HEK293 (cell line): ENCODE measurements at regions not wholly inside any gene's neighbourhood (a gene's known extent, or its start where the extent isn't known, plus 50 kb on each side); places are given as distances from the start of the nearest gene placed in this dataset.

Experiments
- CTCF ChIA-PET: fragments of 350-600 bp; formaldehyde crosslinking; extraction: SDS; loops from one replicate; lab custom pipeline; 2021; ENCODE audit warnings: antibody characterized with exemption; lab: Yijun Ruan, JAX
- POLR2A ChIA-PET: fragments of 300-600 bp; formaldehyde crosslinking; extraction: SDS; loops from one replicate; lab custom pipeline; 2020; ENCODE audit warnings: antibody characterized with exemption, inconsistent platforms; lab: Yijun Ruan, JAX
- H3K27ac ChIP-seq: fragments of 200-500 bp; sonication (Bioruptor generic); 2 replicates; pipeline ENCODE4 v1.5.1; 2014; ENCODE audit warnings: low read depth, low read length, control low read depth, inconsistent platforms; ENCODE audit errors: extremely low read depth
- H3K36me3 ChIP-seq, 2 experiments: fragments of 200-500 bp in 1 of 2; sonication (Bioruptor generic) in 1 of 2; 1 replicate in 1 of 2; 2 replicates in 1 of 2; pipeline ENCODE4 v1.5.1; 2014 to 2017; ENCODE audit warnings: inconsistent platforms in 2 of 2, low read length in 2 of 2; ENCODE audit not compliant: control insufficient read depth in 2 of 2, insufficient read depth in 1 of 2
- H3K4me1 ChIP-seq: fragments of 200-500 bp; sonication (Bioruptor generic); 2 replicates; pipeline ENCODE4 v1.5.1; 2014; ENCODE audit warnings: mild to moderate bottlenecking, low read length, inconsistent platforms; ENCODE audit not compliant: control insufficient read depth, insufficient read depth
- H3K4me3 ChIP-seq: 2 replicates; pipeline ENCODE4 v1.5.1; 2011; ENCODE audit warnings: low read depth, mild to moderate bottlenecking, control low read depth, low read length, moderate library complexity
- H3K9me3 ChIP-seq: fragments of 200-500 bp; sonication (Bioruptor generic); 2 replicates; pipeline ENCODE4 v1.5.1; 2014; ENCODE audit warnings: low read depth, low read length, inconsistent platforms; ENCODE audit not compliant: control insufficient read depth, insufficient read depth
- BCL11A ChIP-seq: fragments of 450-650 bp; formaldehyde crosslinking; IDR thresholded peaks from 2 replicates; pipeline ENCODE4 v1.5.1; 2016; ENCODE audit warnings: low read depth, missing biosample characterization, missing genetic modification characterization
- GLIS2 ChIP-seq: fragments of 450-650 bp; formaldehyde crosslinking; IDR thresholded peaks from 2 replicates; pipeline ENCODE4 v1.5.1; 2016; ENCODE audit warnings: missing biosample characterization, missing genetic modification characterization
- HOXC10 ChIP-seq: sonication (generic); formaldehyde crosslinking; IDR thresholded peaks from 2 replicates; pipeline ENCODE4 v1.8.1; 2023; ENCODE audit warnings: mild to moderate bottlenecking, missing genetic modification reagents
- MZF1 ChIP-seq: fragments of 450-650 bp; formaldehyde crosslinking; IDR thresholded peaks from 2 replicates; pipeline ENCODE4 v1.5.1; 2017; ENCODE audit warnings: missing biosample characterization, missing genetic modification characterization, borderline replicate concordance
- PATZ1 ChIP-seq: fragments of 450-650 bp; formaldehyde crosslinking; IDR thresholded peaks from 2 replicates; pipeline ENCODE4 v1.5.1; 2016; ENCODE audit warnings: missing biosample characterization, missing genetic modification characterization
- PRDM6 ChIP-seq: fragments of 450-650 bp; formaldehyde crosslinking; IDR thresholded peaks from 2 replicates; pipeline ENCODE4 v1.5.1; 2017; ENCODE audit warnings: missing biosample characterization, missing genetic modification characterization
- REST ChIP-seq: fragments of 450-650 bp; formaldehyde crosslinking; IDR thresholded peaks from 2 replicates; pipeline ENCODE4 v1.5.1; 2016; ENCODE audit warnings: missing biosample characterization, missing genetic modification characterization
- SALL2 ChIP-seq: fragments of 450-650 bp; formaldehyde crosslinking; IDR thresholded peaks from 2 replicates; pipeline ENCODE4 v1.5.0; 2017; ENCODE audit warnings: missing biosample characterization, mild to moderate bottlenecking, missing genetic modification characterization, borderline replicate concordance
- ZBTB44 ChIP-seq: fragments of 450-650 bp; IDR thresholded peaks from 2 replicates; pipeline ENCODE4 v1.5.1; 2018; ENCODE audit warnings: missing biosample characterization, mild to moderate bottlenecking, missing genetic modification characterization
- ZBTB48 ChIP-seq: fragments of 450-650 bp; formaldehyde crosslinking; IDR thresholded peaks from 2 replicates; pipeline ENCODE4 v1.5.1; 2016; ENCODE audit warnings: missing biosample characterization, missing genetic modification characterization
- ZFHX2 ChIP-seq: fragments of 450-650 bp; formaldehyde crosslinking; conservative IDR thresholded peaks from 2 replicates; pipeline ENCODE4 v1.5.1; 2016; ENCODE audit warnings: missing biosample characterization, missing genetic modification characterization
- ZFP41 ChIP-seq: fragments of 450-650 bp; formaldehyde crosslinking; IDR thresholded peaks from 2 replicates; pipeline ENCODE4 v1.5.1; 2016; ENCODE audit warnings: missing biosample characterization, missing genetic modification characterization, borderline replicate concordance
- ZFP69B ChIP-seq: fragments of 450-650 bp; formaldehyde crosslinking; IDR thresholded peaks from 2 replicates; pipeline ENCODE4 v1.5.1; 2016; ENCODE audit warnings: missing biosample characterization, missing genetic modification characterization
- ZNF121 ChIP-seq: fragments of 450-650 bp; formaldehyde crosslinking; IDR thresholded peaks from 2 replicates; pipeline ENCODE4 v1.5.1; 2016; ENCODE audit warnings: missing biosample characterization, missing genetic modification characterization
- ZNF202 ChIP-seq: fragments of 450-650 bp; formaldehyde crosslinking; IDR thresholded peaks from 2 replicates; pipeline ENCODE4 v1.5.1; 2016; ENCODE audit warnings: missing biosample characterization, missing genetic modification characterization, borderline replicate concordance
- ZNF239 ChIP-seq: fragments of 450-650 bp; formaldehyde crosslinking; IDR thresholded peaks from 2 replicates; pipeline ENCODE4 v1.5.1; 2016; ENCODE audit warnings: missing biosample characterization, missing genetic modification characterization
- ZNF24 ChIP-seq: fragments of 450-650 bp; formaldehyde crosslinking; IDR thresholded peaks from 2 replicates; pipeline ENCODE4 v1.5.1; 2016; ENCODE audit warnings: missing biosample characterization, missing genetic modification characterization
- ZNF26 ChIP-seq: fragments of 450-650 bp; formaldehyde crosslinking; IDR thresholded peaks from 2 replicates; pipeline ENCODE4 v1.5.1; 2016; ENCODE audit warnings: missing biosample characterization, missing genetic modification characterization
- ZNF350 ChIP-seq: fragments of 450-650 bp; formaldehyde crosslinking; IDR thresholded peaks from 2 replicates; pipeline ENCODE4 v1.5.0; 2017; ENCODE audit warnings: missing biosample characterization, mild to moderate bottlenecking, missing genetic modification characterization
- ZNF394 ChIP-seq: fragments of 450-650 bp; formaldehyde crosslinking; IDR thresholded peaks from 2 replicates; pipeline ENCODE4 v1.5.1; 2016; ENCODE audit warnings: missing biosample characterization, missing genetic modification characterization, mild to moderate bottlenecking, moderate library complexity, borderline replicate concordance
- ZNF488 ChIP-seq: fragments of 450-650 bp; formaldehyde crosslinking; IDR thresholded peaks from 2 replicates; pipeline ENCODE4 v1.5.1; 2016; ENCODE audit warnings: missing biosample characterization, missing genetic modification characterization

- Histone ChIP-seq H3K9me3 (no peaks in the 10 kb centered on the region), H3K4me3 (no peak overlapping the region), H3K27ac (no peak overlapping the region), H3K4me1 (no peaks in the 10 kb centered on the region), H3K36me3 (no peaks in the 10 kb centered on the region)
- ChIA-PET CTCF (interaction anchor here (0.6 to 1.5 kb wide), 7 partner anchors 10 to 1412 kb away, joined by 3 to 5 read pairs (median 3); no protein-coding TSS in a partner anchor), POLR2A (no interaction called here)
- peak; percentile 40; the same call in 1 of the 2 replicates for TF ChIP-seq MZF1
- TF ChIP-seq ZBTB44 (tag by site-specific recombination): no peak
These were observed 994.9 kb downstream of the ADGRL2 start for GRCh38 chr1:82795508-82796149.

- TF ChIP-seq GLIS2 (tag by site-specific recombination): no peak
- TF ChIP-seq ZFHX2: no peak
- no peak for TF ChIP-seq HOXC10 (CRISPR knock-in tag)
- TF ChIP-seq ZNF202 (tag by site-specific recombination): no peak
- TF ChIP-seq ZNF394: no peak
- TF ChIP-seq ZFP41 (tag by site-specific recombination): no peak
- TF ChIP-seq PATZ1 (tag by site-specific recombination): no peak
- TF ChIP-seq BCL11A (tag by site-specific recombination): no peak
- no peak for TF ChIP-seq ZBTB48 (tag by site-specific recombination)
- TF ChIP-seq ZNF24: no peak
- TF ChIP-seq ZNF350 (tag by site-specific recombination): no peak
- TF ChIP-seq ZNF26 (tag by site-specific recombination): no peak
- TF ChIP-seq PRDM6: no peak
- TF ChIP-seq SALL2: no peak
- no peak for TF ChIP-seq ZNF121 (tag by site-specific recombination)
- no peak for TF ChIP-seq REST (tag by site-specific recombination)
- no peak for TF ChIP-seq ZNF239
- no peak for TF ChIP-seq ZNF488 (tag by site-specific recombination)
- TF ChIP-seq ZFP69B (tag by site-specific recombination): no peak
- TF ChIP-seq, all 188 proteins: peak for 0
- ChIA-PET POLR2A (no interaction called here), CTCF (no interaction called here)
These were observed 991.4 kb downstream of the ADGRL2 start for GRCh38 chr1:82792151-82792550.

More at GRCh38 chr1:82792151-82792550, 991.4 kb downstream of the ADGRL2 start:
- H3K36me3 ChIP-seq: no peaks in the 10 kb centered on the region
- H3K27ac ChIP-seq: no peak overlapping the region
- H3K4me1 ChIP-seq: no peaks in the 10 kb centered on the region
- no peaks in the 10 kb centered on the region for H3K9me3 ChIP-seq
- H3K4me3 ChIP-seq: no peak overlapping the region
